Endodermal cell (in vitro differentiated cells): ENCODE measurements at regions not wholly inside any gene's neighbourhood (a gene's known extent, or its start where the extent isn't known, plus 50 kb on each side); places are given as distances from the start of the nearest gene placed in this dataset.
A peak's percentile ranks its signal among the peaks of the same experiment; 100 is the strongest.

Source experiments
- DNase-seq: peaks from one replicate; pipeline ENCODE4 v3.0.0-alpha.2; 2017
- H3K27ac ChIP-seq: 2 replicates; pipeline ENCODE4 v1.5.1; 2013; ENCODE audit warnings: mild to moderate bottlenecking, low read depth, low read length, moderate library complexity
- H3K27me3 ChIP-seq: 2 replicates; pipeline ENCODE4 v1.6.1; 2013; ENCODE audit warnings: mild to moderate bottlenecking, low read length, moderate library complexity; ENCODE audit not compliant: insufficient read depth, control insufficient read depth, poor library complexity, severe bottlenecking
- H3K36me3 ChIP-seq: 2 replicates; pipeline ENCODE4 v1.7.0; 2013; ENCODE audit warnings: mild to moderate bottlenecking, low read length, moderate library complexity; ENCODE audit not compliant: control insufficient read depth, insufficient read depth
- H3K4me1 ChIP-seq: one replicate; pipeline ENCODE4 v1.7.0; 2013; ENCODE audit warnings: low read length; ENCODE audit not compliant: control insufficient read depth, insufficient read depth
- H3K4me3 ChIP-seq: 2 replicates; pipeline ENCODE4 v1.5.1; 2013; ENCODE audit warnings: mild to moderate bottlenecking, low read length, moderate library complexity
- H3K9ac ChIP-seq: 2 replicates; pipeline ENCODE4 v1.6.1; 2013; ENCODE audit warnings: mild to moderate bottlenecking, low read length, moderate library complexity; ENCODE audit not compliant: poor library complexity, severe bottlenecking; ENCODE audit errors: extremely low read depth
- H3K9me3 ChIP-seq: 2 replicates; pipeline ENCODE4 v1.6.1; 2013; ENCODE audit warnings: mild to moderate bottlenecking, low read length, moderate library complexity; ENCODE audit not compliant: control insufficient read depth
- H3K27ac Mint-ChIP-seq: 2 replicates; pipeline ENCODE4 v1.8.0; 2020; ENCODE audit warnings: mixed read lengths
- H3K27me3 Mint-ChIP-seq: 2 replicates; pipeline ENCODE4 v1.8.0; 2021; ENCODE audit warnings: mild to moderate bottlenecking, mixed read lengths; ENCODE audit not compliant: insufficient read depth
- H3K36me3 Mint-ChIP-seq: 2 replicates; pipeline ENCODE4 v1.8.0; 2020; ENCODE audit warnings: low read depth, mixed read lengths
- H3K4me1 Mint-ChIP-seq: 2 replicates; pipeline ENCODE4 v1.8.0; 2020; ENCODE audit warnings: mixed read lengths
- H3K4me3 Mint-ChIP-seq: 2 replicates; pipeline ENCODE4 v1.8.0; 2020; ENCODE audit warnings: mild to moderate bottlenecking, moderate library complexity, mixed read lengths
- H3K9me3 Mint-ChIP-seq: 2 replicates; pipeline ENCODE4 v1.8.0; 2020; ENCODE audit warnings: mild to moderate bottlenecking, mixed read lengths
- CTCF ChIP-seq: fragments of 200-600 bp; sonication (generic); conservative IDR thresholded peaks from 2 replicates; pipeline ENCODE4 v1.5.0; 2021; ENCODE audit warnings: antibody characterized with exemption, mild to moderate bottlenecking
- WGBS, 2 experiments: methylation state at CpG; one replicate each; pipeline versions ENCODE4 v1.1.5 to v1.1.7; 2013; ENCODE audit warnings: missing lambda C conversion rate in 2 of 2, mixed read lengths in 1 of 2; ENCODE audit not compliant: insufficient coverage in 1 of 2, insufficient read length in 1 of 2; 5-methylcytosine and 5-hydroxymethylcytosine counted together

DNA sequence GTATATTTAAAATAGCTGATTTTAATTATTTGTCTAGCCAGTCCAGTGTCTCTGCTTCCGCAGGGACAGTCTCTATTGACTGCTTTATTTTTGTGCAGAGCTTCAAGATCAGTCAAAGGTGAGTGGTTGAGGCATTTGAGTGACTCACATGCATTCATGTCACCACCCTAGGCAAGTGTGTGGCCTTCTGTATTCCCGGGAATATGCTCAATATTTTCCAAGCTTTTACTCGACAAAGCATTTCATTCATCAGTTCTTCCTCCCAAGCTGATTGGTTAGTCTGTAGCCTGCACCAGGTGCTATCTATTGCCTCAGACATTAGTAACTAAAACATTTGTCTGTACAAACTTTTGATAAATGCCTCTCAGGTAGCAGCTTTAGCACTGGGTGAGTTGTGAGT lies 471.5 kb upstream of the NRG3 start:
- TF ChIP-seq CTCF, result no peak
- no peaks in the 10 kb centered on the region for H3K27me3 ChIP-seq
- H3K9me3 ChIP-seq, result no peaks in the 10 kb centered on the region
- WGBS, 2 experiments, result 88 to 93% methylated on average over 3 of the region's 3 CpGs
- no peak overlapping the region for H3K4me3 ChIP-seq
- H3K4me3 Mint-ChIP-seq, result no peak overlapping the region
- no peak overlapping the region for H3K27ac Mint-ChIP-seq
- H3K9ac ChIP-seq, result no peak overlapping the region
- no peak for DNase-seq
- no peaks in the 10 kb centered on the region for H3K27me3 Mint-ChIP-seq
- H3K9me3 Mint-ChIP-seq, result no peaks in the 10 kb centered on the region
- no peaks in the 10 kb centered on the region for H3K36me3 ChIP-seq
- H3K4me1 Mint-ChIP-seq, result no peaks in the 10 kb centered on the region
- no peak overlapping the region for H3K27ac ChIP-seq
- no peaks in the 10 kb centered on the region for H3K36me3 Mint-ChIP-seq
- no peaks in the 10 kb centered on the region for H3K4me1 ChIP-seq

DNA sequence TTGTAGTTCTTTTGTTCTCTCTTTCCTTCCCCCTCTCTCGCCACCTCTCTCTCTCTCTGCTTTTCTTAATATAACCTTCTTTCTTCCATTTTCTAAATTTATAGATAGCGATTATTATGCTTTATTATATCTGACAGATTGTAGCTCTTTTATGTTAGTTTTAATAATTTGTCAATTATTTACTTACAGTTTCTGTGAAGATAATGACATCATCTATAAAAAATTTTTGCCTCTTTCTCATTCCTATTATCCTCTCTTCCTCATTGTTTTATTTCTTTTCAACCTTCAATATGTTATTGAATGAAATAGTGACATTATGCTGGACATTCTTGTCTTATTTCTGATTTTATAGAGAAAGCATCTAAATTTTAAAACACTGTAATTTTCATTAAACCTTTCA lies 469.6 kb upstream of the NRG3 start:
- Histone ChIP-seq H3K9me3 (no peaks in the 10 kb centered on the region), H3K9ac (no peak overlapping the region), H3K4me1 (no peaks in the 10 kb centered on the region), H3K27me3 (no peaks in the 10 kb centered on the region), H3K36me3 (no peaks in the 10 kb centered on the region), H3K4me3 (no peak overlapping the region), H3K27ac (no peak overlapping the region)
- WGBS, 2 experiments, result 80% methylated on average over 1 of the region's 2 CpGs; no CpG with 5 or more reads in 1 of the 2 experiments
- DNase-seq, result no peak
- Mint-ChIP-seq H3K36me3 (no peaks in the 10 kb centered on the region), H3K27me3 (no peaks in the 10 kb centered on the region), H3K4me3 (no peak overlapping the region), H3K4me1 (no peaks in the 10 kb centered on the region), H3K27ac (no peak overlapping the region), H3K9me3 (no peaks in the 10 kb centered on the region)
- TF ChIP-seq CTCF, result no peak

- DNase-seq, result peak; percentile 79
- H3K27me3 Mint-ChIP-seq, result no peaks in the 10 kb centered on the region
- Histone ChIP-seq H3K36me3 (no peaks in the 10 kb centered on the region), H3K27me3 (no peaks in the 10 kb centered on the region), H3K27ac (no peak overlapping the region), H3K9ac (no peak overlapping the region), H3K4me3 (no peak overlapping the region), H3K4me1 (no peaks in the 10 kb centered on the region), H3K9me3 (no peaks in the 10 kb centered on the region)
- H3K9me3 Mint-ChIP-seq, result no peaks in the 10 kb centered on the region
- H3K27ac Mint-ChIP-seq, result no peak overlapping the region
- WGBS, 2 experiments, result 34% methylated on average over 1 of the region's 1 CpG; no CpG with 5 or more reads in 1 of the 2 experiments
- no peak overlapping the region for H3K4me3 Mint-ChIP-seq
- H3K4me1 Mint-ChIP-seq, result no peaks in the 10 kb centered on the region
- TF ChIP-seq CTCF, result peak; percentile 83
- H3K36me3 Mint-ChIP-seq, result no peaks in the 10 kb centered on the region
These were observed 461.0 kb upstream of the NRG3 start for GRCh38 chr10:81414038-81414437.
